LNCAP (cell line): ENCODE measurements at regions not wholly inside any gene's neighbourhood (a gene's known extent, or its start where the extent isn't known, plus 50 kb on each side); places are given as distances from the start of the nearest gene placed in this dataset.

Source experiments
- CTCF ChIP-seq: fragments of 450-650 bp; IDR thresholded peaks from 2 replicates; pipeline ENCODE4 v1.5.1; 2017; ENCODE audit warnings: mild to moderate bottlenecking

- TF ChIP-seq CTCF: no peak
Measured at GRCh38 chr12:25615119-25615518, 62.0 kb upstream of the LMNTD1 start.

- no peak for TF ChIP-seq CTCF
Measured at GRCh38 chr12:25616286-25616685, 63.2 kb upstream of the LMNTD1 start.

- TF ChIP-seq CTCF: no peak
Measured at GRCh38 chr12:25617991-25618390, 64.9 kb upstream of the LMNTD1 start.

GRCh38 chr12:25623816-25624215 is 70.7 kb upstream of the LMNTD1 start:
- no peak for TF ChIP-seq CTCF

- no peak for TF ChIP-seq CTCF
Measured at GRCh38 chr12:25625146-25625545, 72.1 kb upstream of the LMNTD1 start.

- TF ChIP-seq CTCF: no peak
Measured at GRCh38 chr12:25629341-25629740, 76.3 kb upstream of the LMNTD1 start.

GRCh38 chr12:25637752-25638151 is 84.7 kb upstream of the LMNTD1 start:
- no peak for TF ChIP-seq CTCF

- TF ChIP-seq CTCF: no peak
Measured at GRCh38 chr12:25639406-25639805, 86.3 kb upstream of the LMNTD1 start.
